Aorta (tissue), 5 donors: ENCODE measurements at regions not wholly inside any gene's neighbourhood (a gene's known extent, or its start where the extent isn't known, plus 50 kb on each side); places are given as distances from the start of the nearest gene placed in this dataset.

ENCODE experiments used
- ATAC-seq: fragments of 200-7000 bp; cut with Tn5 transposase; one replicate; pipeline ENCODE4 v1.9.1; 2022; ENCODE audit warnings: moderate library complexity; ENCODE audit not compliant: low FRiP score
- DNase-seq, 2 donors: peaks; one replicate each; pipeline ENCODE4 v3.0.0-alpha.2; 2020
- H3K27ac ChIP-seq, 2 donors: one replicate each; pipeline ENCODE4 v1.5.1; 2013; ENCODE audit warnings: low read length in 2 of 2, mild to moderate bottlenecking in 2 of 2, moderate library complexity in 2 of 2, control low read depth in 1 of 2, inconsistent platforms in 1 of 2, low read depth in 1 of 2
- H3K27me3 ChIP-seq, 2 donors: one replicate each; pipeline ENCODE4 v1.6.1; 2013; ENCODE audit warnings: control low read depth in 1 of 2, low read length in 1 of 2, mild to moderate bottlenecking in 1 of 2, moderate library complexity in 1 of 2; ENCODE audit not compliant: insufficient read depth in 2 of 2, control insufficient read depth in 1 of 2
- H3K36me3 ChIP-seq, 2 donors: one replicate each; pipeline ENCODE4 v1.6.1; 2013; ENCODE audit warnings: control low read depth in 1 of 2, low read length in 1 of 2, mild to moderate bottlenecking in 1 of 2; ENCODE audit not compliant: insufficient read depth in 2 of 2, control insufficient read depth in 1 of 2
- H3K4me1 ChIP-seq, 2 donors: one replicate each; pipeline ENCODE4 v1.6.1; 2013; ENCODE audit warnings: low read length in 2 of 2, control low read depth in 1 of 2, mild to moderate bottlenecking in 1 of 2, moderate library complexity in 1 of 2; ENCODE audit not compliant: insufficient read depth in 2 of 2, control insufficient read depth in 1 of 2
- H3K4me3 ChIP-seq, 2 donors: one replicate each; pipeline ENCODE4 v1.5.1; 2013; ENCODE audit warnings: low read length in 2 of 2, control low read depth in 1 of 2, mild to moderate bottlenecking in 1 of 2
- H3K9me3 ChIP-seq: one replicate; pipeline ENCODE4 v1.6.1; 2013; ENCODE audit warnings: mild to moderate bottlenecking, low read length; ENCODE audit not compliant: control insufficient read depth
- WGBS, 2 donors: extraction: QIAGEN DNeasy Blood & Tissue Kit; methylation state at CpG; one replicate each; pipeline ENCODE4 v1.1.7; 2013; 5-methylcytosine and 5-hydroxymethylcytosine counted together
- intact Hi-C, 2 donors: fragments of 100-400 bp; cut with DNase I; formaldehyde crosslinking; loops; one replicate each; pipeline versions ENCODE4 v1.14.2 to v1.15.0; 2022
- donor health status: healthy with polysubstance abuse.
- donor health status: Bipolar disorder and iron deficiency.
- donor health status: DM: no; HTN: no; CAD: no.
- donor health status: DM: no; HTN: no; CAD: no.
- donor health status: DM: yes; HTN: yes; CAD: no.

- H3K9me3 ChIP-seq, result no peaks in the 10 kb centered on the region
- no peak overlapping the region for H3K27ac ChIP-seq
- no peaks in the 10 kb centered on the region for H3K36me3 ChIP-seq
- 85 to 89% methylated on average over 2 of the region's 2 CpGs for WGBS, 2 donors
- no peaks in the 10 kb centered on the region for H3K27me3 ChIP-seq
- no peaks in the 10 kb centered on the region for H3K4me1 ChIP-seq
- H3K4me3 ChIP-seq, result no peak overlapping the region
- no peak for DNase-seq
- intact Hi-C loops, result no loop called here
- ATAC-seq, result no peak
These were observed 414.1 kb upstream of the DDI1 start for GRCh38 chr11:103622296-103622695.

GRCh38 chr11:103623933-103624332, 412.5 kb upstream of the DDI1 start:
- WGBS, 2 donors, result 85 to 89% methylated on average over 1 of the region's 1 CpG
- ATAC-seq, result no peak

GRCh38 chr11:103624708-103625623, 411.5 kb upstream of the DDI1 start:
- no peak for ATAC-seq
- WGBS, 2 donors, result 68 to 83% methylated on average over 5 of the region's 5 CpGs
- Histone ChIP-seq H3K4me1 (no peaks in the 10 kb centered on the region), H3K9me3 (no peaks in the 10 kb centered on the region), H3K27me3 (no peaks in the 10 kb centered on the region), H3K36me3 (no peaks in the 10 kb centered on the region), H3K27ac (no peak overlapping the region), H3K4me3 (no peak overlapping the region)
- intact Hi-C loops, result no loop called here
- no peak for DNase-seq

More at GRCh38 chr11:103623933-103624332, 412.5 kb upstream of the DDI1 start:
- Histone ChIP-seq H3K4me1 (no peaks in the 10 kb centered on the region), H3K36me3 (no peaks in the 10 kb centered on the region), H3K27ac (no peak overlapping the region), H3K4me3 (no peak overlapping the region), H3K27me3 (no peaks in the 10 kb centered on the region), H3K9me3 (no peaks in the 10 kb centered on the region)
- intact Hi-C loops, result no loop called here
- no peak for DNase-seq

GRCh38 chr11:103625624-103625965, 410.8 kb upstream of the DDI1 start:
- H3K9me3 ChIP-seq, result no peaks in the 10 kb centered on the region
- H3K4me3 ChIP-seq, result no peak overlapping the region
- H3K36me3 ChIP-seq, result no peaks in the 10 kb centered on the region
- ATAC-seq (no peak), DNase-seq (no peak)
- WGBS, 2 donors, result 0 to 1% methylated on average over 1 of the region's 1 CpG
- intact Hi-C loops, result no loop called here
- H3K4me1 ChIP-seq, result no peaks in the 10 kb centered on the region
- no peaks in the 10 kb centered on the region for H3K27me3 ChIP-seq
- H3K27ac ChIP-seq, result no peak overlapping the region

GRCh38 chr11:103628121-103628520, 408.3 kb upstream of the DDI1 start:
- DNase-seq (no peak), ATAC-seq (no peak)
- no peak overlapping the region for H3K27ac ChIP-seq
- H3K4me3 ChIP-seq, result no peak overlapping the region
- intact Hi-C loops, result no loop called here
- no peaks in the 10 kb centered on the region for H3K9me3 ChIP-seq
- WGBS, 2 donors, result 39 to 44% methylated on average over 4 of the region's 4 CpGs
- no peaks in the 10 kb centered on the region for H3K4me1 ChIP-seq
- no peaks in the 10 kb centered on the region for H3K36me3 ChIP-seq
- H3K27me3 ChIP-seq, result no peaks in the 10 kb centered on the region

- Histone ChIP-seq H3K36me3 (no peaks in the 10 kb centered on the region), H3K9me3 (no peaks in the 10 kb centered on the region), H3K27ac (no peak overlapping the region), H3K4me3 (no peak overlapping the region), H3K4me1 (no peaks in the 10 kb centered on the region), H3K27me3 (no peaks in the 10 kb centered on the region)
- WGBS, 2 donors, result 20 to 24% methylated on average over 1 of the region's 1 CpG
- DNase-seq (no peak), ATAC-seq (no peak)
- intact Hi-C loops, result no loop called here
These were observed 404.6 kb upstream of the DDI1 start for GRCh38 chr11:103631841-103632240.

GRCh38 chr11:103633068-103633788, 403.2 kb upstream of the DDI1 start:
- Histone ChIP-seq H3K4me3 (no peak overlapping the region), H3K36me3 (no peaks in the 10 kb centered on the region), H3K4me1 (no peaks in the 10 kb centered on the region), H3K27ac (no peak overlapping the region), H3K27me3 (no peaks in the 10 kb centered on the region), H3K9me3 (no peaks in the 10 kb centered on the region)
- WGBS, 2 donors, result 99 to 100% methylated on average over 1 of the region's 1 CpG
- intact Hi-C loops, result no loop called here
- ATAC-seq (no peak), DNase-seq (no peak)

- H3K36me3 ChIP-seq, result no peaks in the 10 kb centered on the region
- H3K4me1 ChIP-seq, result no peaks in the 10 kb centered on the region
- DNase-seq, result no peak
- H3K27me3 ChIP-seq, result no peaks in the 10 kb centered on the region
- no peak overlapping the region for H3K27ac ChIP-seq
- no peak for ATAC-seq
- intact Hi-C loops, result no loop called here
- 61 to 66% methylated on average over 3 of the region's 3 CpGs for WGBS, 2 donors
- H3K9me3 ChIP-seq, result no peaks in the 10 kb centered on the region
- no peak overlapping the region for H3K4me3 ChIP-seq
These were observed 402.4 kb upstream of the DDI1 start for GRCh38 chr11:103633819-103634590.
